ENCODE measurements at regions not wholly inside any gene's neighbourhood (a gene's known extent, or its start where the extent isn't known, plus 50 kb on each side); places are given as distances from the start of the nearest gene placed in this dataset.
A peak's percentile ranks its signal among the peaks of the same experiment; 100 is the strongest.
"Not testable (repeated sequence)": the region's sequence is repeated elsewhere in the genome, so short reads cannot be mapped to it uniquely, and the experiment has no call there.

GRCh38 chr5:107764976-107765804 is 94.5 kb upstream of the EFNA5 start:
- H3K27ac ChIP-seq (ENCODE audit: low read depth, low read length), result no peak overlapping the region
- 88% methylated on average over 5 of the region's 9 CpGs for WGBS (ENCODE audit: insufficient coverage)
- no peak overlapping the region for H3K4me3 ChIP-seq (ENCODE audit: low read depth, low read length)
- H3K9me3 ChIP-seq (ENCODE audit: control insufficient read depth, insufficient read depth, low read length), result no peaks in the 10 kb centered on the region
- H3K27me3 ChIP-seq (ENCODE audit: control insufficient read depth, insufficient read depth, low read length), result no peaks in the 10 kb centered on the region
- H3K36me3 ChIP-seq (ENCODE audit: control insufficient read depth, insufficient read depth, low read length), result no peaks in the 10 kb centered on the region
- H3K4me1 ChIP-seq (ENCODE audit: control insufficient read depth, insufficient read depth, low read length), result no peaks in the 10 kb centered on the region
- peak in 1 of 6 donors; percentile 40 for DNase-seq (ENCODE audit: low read depth in 4 of 6, low spot score in 6 of 6)

GRCh38 chr5:107764282-107764681 is 93.5 kb upstream of the EFNA5 start:
- Histone ChIP-seq H3K4me1 (ENCODE audit: control insufficient read depth, insufficient read depth, low read length) (no peaks in the 10 kb centered on the region), H3K27me3 (ENCODE audit: control insufficient read depth, insufficient read depth, low read length) (no peaks in the 10 kb centered on the region), H3K4me3 (ENCODE audit: low read depth, low read length) (no peak overlapping the region), H3K27ac (ENCODE audit: low read depth, low read length) (no peak overlapping the region), H3K9me3 (ENCODE audit: control insufficient read depth, insufficient read depth, low read length) (no peaks in the 10 kb centered on the region), H3K36me3 (ENCODE audit: control insufficient read depth, insufficient read depth, low read length) (no peaks in the 10 kb centered on the region)
- 92% methylated on average over 2 of the region's 5 CpGs for WGBS (ENCODE audit: insufficient coverage)
- DNase-seq (ENCODE audit: low read depth in 4 of 6, low spot score in 6 of 6), result no peak

- DNase-seq (ENCODE audit: low read depth in 4 of 6, low spot score in 6 of 6), result no peak
- 94% methylated on average over 3 of the region's 4 CpGs for WGBS (ENCODE audit: insufficient coverage)
- peaks cover 1% of the 10 kb centered on the region for H3K9me3 ChIP-seq (ENCODE audit: control insufficient read depth, insufficient read depth, low read length)
Observed at GRCh38 chr5:107753427-107753826, 82.7 kb upstream of the EFNA5 start.

GRCh38 chr5:107744418-107745330 is 73.9 kb upstream of the EFNA5 start:
- no peaks in the 10 kb centered on the region for H3K27me3 ChIP-seq (ENCODE audit: control insufficient read depth, insufficient read depth, low read length)
- H3K9me3 ChIP-seq (ENCODE audit: control insufficient read depth, insufficient read depth, low read length), result no peaks in the 10 kb centered on the region
- no peak overlapping the region for H3K4me3 ChIP-seq (ENCODE audit: low read depth, low read length)
- no peaks in the 10 kb centered on the region for H3K36me3 ChIP-seq (ENCODE audit: control insufficient read depth, insufficient read depth, low read length)
- H3K27ac ChIP-seq (ENCODE audit: low read depth, low read length), result no peak overlapping the region
- H3K4me1 ChIP-seq (ENCODE audit: control insufficient read depth, insufficient read depth, low read length), result no peaks in the 10 kb centered on the region
- 22% methylated on average over 1 of the region's 5 CpGs for WGBS (ENCODE audit: insufficient coverage)
- no peak for DNase-seq (ENCODE audit: low read depth in 4 of 6, low spot score in 6 of 6)

More at GRCh38 chr5:107753427-107753826, 82.7 kb upstream of the EFNA5 start:
- H3K27ac ChIP-seq (ENCODE audit: low read depth, low read length), result no peak overlapping the region
- no peaks in the 10 kb centered on the region for H3K36me3 ChIP-seq (ENCODE audit: control insufficient read depth, insufficient read depth, low read length)
- H3K4me3 ChIP-seq (ENCODE audit: low read depth, low read length), result no peak overlapping the region
- H3K27me3 ChIP-seq (ENCODE audit: control insufficient read depth, insufficient read depth, low read length), result no peaks in the 10 kb centered on the region
- H3K4me1 ChIP-seq (ENCODE audit: control insufficient read depth, insufficient read depth, low read length), result no peaks in the 10 kb centered on the region

GRCh38 chr5:107743373-107744000 is 72.8 kb upstream of the EFNA5 start:
- DNase-seq (ENCODE audit: low read depth in 4 of 6, low spot score in 6 of 6), result no peak
- H3K9me3 ChIP-seq (ENCODE audit: control insufficient read depth, insufficient read depth, low read length), result no peaks in the 10 kb centered on the region
- no peak overlapping the region for H3K4me3 ChIP-seq (ENCODE audit: low read depth, low read length)
- H3K27me3 ChIP-seq (ENCODE audit: control insufficient read depth, insufficient read depth, low read length), result no peaks in the 10 kb centered on the region
- no CpG with 5 or more reads among the region's 3 CpGs for WGBS (ENCODE audit: insufficient coverage)
- no peaks in the 10 kb centered on the region for H3K4me1 ChIP-seq (ENCODE audit: control insufficient read depth, insufficient read depth, low read length)
- no peak overlapping the region for H3K27ac ChIP-seq (ENCODE audit: low read depth, low read length)
- H3K36me3 ChIP-seq (ENCODE audit: control insufficient read depth, insufficient read depth, low read length), result no peaks in the 10 kb centered on the region

GRCh38 chr5:107739661-107740060 is 68.9 kb upstream of the EFNA5 start:
- Histone ChIP-seq H3K4me1 (ENCODE audit: control insufficient read depth, insufficient read depth, low read length) (no peaks in the 10 kb centered on the region), H3K27ac (ENCODE audit: low read depth, low read length) (no peak overlapping the region), H3K36me3 (ENCODE audit: control insufficient read depth, insufficient read depth, low read length) (no peaks in the 10 kb centered on the region), H3K9me3 (ENCODE audit: control insufficient read depth, insufficient read depth, low read length) (no peaks in the 10 kb centered on the region), H3K4me3 (ENCODE audit: low read depth, low read length) (no peak overlapping the region), H3K27me3 (ENCODE audit: control insufficient read depth, insufficient read depth, low read length) (no peaks in the 10 kb centered on the region)
- no peak for DNase-seq (ENCODE audit: low read depth in 4 of 6, low spot score in 6 of 6)
- 60% methylated on average over 2 of the region's 3 CpGs for WGBS (ENCODE audit: insufficient coverage)

GRCh38 chr5:107736638-107737037 is 65.9 kb upstream of the EFNA5 start:
- H3K27me3 ChIP-seq (ENCODE audit: control insufficient read depth, insufficient read depth, low read length), result no peaks in the 10 kb centered on the region

GRCh38 chr5:107736089-107736488 is 65.4 kb upstream of the EFNA5 start:
- H3K9me3 ChIP-seq (ENCODE audit: control insufficient read depth, insufficient read depth, low read length); H3K36me3 ChIP-seq (ENCODE audit: control insufficient read depth, insufficient read depth, low read length); H3K27me3 ChIP-seq (ENCODE audit: control insufficient read depth, insufficient read depth, low read length); H3K27ac ChIP-seq (ENCODE audit: low read depth, low read length); DNase-seq (ENCODE audit: low read depth in 4 of 6, low spot score in 6 of 6); H3K4me1 ChIP-seq (ENCODE audit: control insufficient read depth, insufficient read depth, low read length); H3K4me3 ChIP-seq (ENCODE audit: low read depth, low read length): not testable (repeated sequence)
- WGBS (ENCODE audit: insufficient coverage), result 100% methylated on average over 1 of the region's 2 CpGs

More at GRCh38 chr5:107736638-107737037, 65.9 kb upstream of the EFNA5 start:
- Histone ChIP-seq H3K4me3 (ENCODE audit: low read depth, low read length) (no peak overlapping the region), H3K36me3 (ENCODE audit: control insufficient read depth, insufficient read depth, low read length) (no peaks in the 10 kb centered on the region), H3K4me1 (ENCODE audit: control insufficient read depth, insufficient read depth, low read length) (no peaks in the 10 kb centered on the region), H3K9me3 (ENCODE audit: control insufficient read depth, insufficient read depth, low read length) (no peaks in the 10 kb centered on the region), H3K27ac (ENCODE audit: low read depth, low read length) (no peak overlapping the region)
- WGBS (ENCODE audit: insufficient coverage), result no CpG with 5 or more reads among the region's 1 CpG
- no peak for DNase-seq (ENCODE audit: low read depth in 4 of 6, low spot score in 6 of 6)

- 94% methylated on average over 2 of the region's 4 CpGs for WGBS (ENCODE audit: insufficient coverage)
- DNase-seq (ENCODE audit: low read depth in 4 of 6, low spot score in 6 of 6), result no peak
- H3K4me1 ChIP-seq (ENCODE audit: control insufficient read depth, insufficient read depth, low read length), result no peaks in the 10 kb centered on the region
- no peaks in the 10 kb centered on the region for H3K9me3 ChIP-seq (ENCODE audit: control insufficient read depth, insufficient read depth, low read length)
- no peaks in the 10 kb centered on the region for H3K27me3 ChIP-seq (ENCODE audit: control insufficient read depth, insufficient read depth, low read length)
- no peak overlapping the region for H3K27ac ChIP-seq (ENCODE audit: low read depth, low read length)
- no peaks in the 10 kb centered on the region for H3K36me3 ChIP-seq (ENCODE audit: control insufficient read depth, insufficient read depth, low read length)
- H3K4me3 ChIP-seq (ENCODE audit: low read depth, low read length), result no peak overlapping the region
Observed at GRCh38 chr5:107735558-107735957, 64.8 kb upstream of the EFNA5 start.
